Fibroblast of mammary gland (primary cell): ENCODE measurements at regions not wholly inside any gene's neighbourhood (a gene's known extent, or its start where the extent isn't known, plus 50 kb on each side); places are given as distances from the start of the nearest gene placed in this dataset.

Experiments used
- DNase-seq: peaks from one replicate; pipeline ENCODE4 v3.0.0-alpha.2; 2010; ENCODE audit warnings: low read depth
- H3K4me3 ChIP-seq: 2 replicates; pipeline ENCODE4 v1.5.1; 2011; ENCODE audit warnings: low read depth, mild to moderate bottlenecking, low read length, moderate library complexity; ENCODE audit not compliant: control insufficient read depth
- CTCF ChIP-seq: conservative IDR thresholded peaks from 2 replicates; pipeline ENCODE4 v1.5.1; 2011; ENCODE audit warnings: low read depth, low read length, inconsistent platforms; ENCODE audit not compliant: control insufficient read depth, insufficient read depth

- peak; percentile 94 for DNase-seq
- TF ChIP-seq CTCF, result no peak
- H3K4me3 ChIP-seq, result no peak overlapping the region
Measured at GRCh38 chr6:21769405-21769861, 175.9 kb downstream of the SOX4 start.

GRCh38 chr6:21769968-21770367 is 176.4 kb downstream of the SOX4 start:
- TF ChIP-seq CTCF, result no peak
- no peak overlapping the region for H3K4me3 ChIP-seq
- peak; percentile 12 for DNase-seq

- H3K4me3 ChIP-seq, result no peak overlapping the region
- TF ChIP-seq CTCF, result no peak
- DNase-seq, result no peak
Measured at GRCh38 chr6:21771626-21772320, 178.2 kb downstream of the SOX4 start.

GRCh38 chr6:21772477-21772876 is 178.9 kb downstream of the SOX4 start:
- DNase-seq, result no peak
- no peak for TF ChIP-seq CTCF
- H3K4me3 ChIP-seq, result no peak overlapping the region

GRCh38 chr6:21772884-21773575 is 179.5 kb downstream of the SOX4 start:
- H3K4me3 ChIP-seq, result no peak overlapping the region
- DNase-seq, result no peak
- TF ChIP-seq CTCF, result no peak

- TF ChIP-seq CTCF, result no peak
- no peak overlapping the region for H3K4me3 ChIP-seq
- DNase-seq, result no peak
Measured at GRCh38 chr6:21773576-21773968, 180.0 kb downstream of the SOX4 start.
